HG03060 (cell line): ENCODE measurements at regions not wholly inside any gene's neighbourhood (a gene's known extent, or its start where the extent isn't known, plus 50 kb on each side); places are given as distances from the start of the nearest gene placed in this dataset.
"Not testable (repeated sequence)": the region's sequence is repeated elsewhere in the genome, so short reads cannot be mapped to it uniquely, and the experiment has no call there.

Source experiments
- ATAC-seq: cut with Tn5 transposase; IDR thresholded peaks from one replicate; pipeline ENCODE4 v1.9.1; 2021; ENCODE audit warnings: low read depth, moderate number of reproducible peaks; ENCODE audit not compliant: unreplicated experiment

DNA sequence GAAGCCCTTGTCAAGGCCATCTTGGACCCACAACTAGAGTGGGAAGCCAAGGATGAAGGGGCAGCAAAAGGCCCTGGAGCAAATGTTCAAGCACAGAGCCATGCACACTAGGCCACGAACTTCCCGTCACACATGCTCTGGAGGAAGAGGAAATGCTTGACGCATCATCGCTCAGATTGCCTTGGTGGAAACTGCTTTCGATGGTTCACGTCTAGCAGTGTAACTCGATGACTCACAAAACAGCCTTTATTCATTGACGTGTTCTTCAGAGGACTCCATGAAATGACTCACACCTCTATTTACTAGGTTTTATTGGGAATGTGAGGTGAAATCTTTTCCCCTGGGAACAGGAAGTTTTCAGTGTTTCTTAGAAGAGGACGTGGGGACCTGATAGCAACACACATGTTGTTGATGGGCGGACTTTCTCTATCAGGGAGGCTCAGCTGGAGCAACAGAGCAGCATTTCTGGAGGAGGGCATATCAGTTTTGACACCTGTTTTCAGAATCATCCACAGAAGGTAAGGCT, 79.8 kb upstream of the FLT1 start:
- ATAC-seq, result no peak

DNA sequence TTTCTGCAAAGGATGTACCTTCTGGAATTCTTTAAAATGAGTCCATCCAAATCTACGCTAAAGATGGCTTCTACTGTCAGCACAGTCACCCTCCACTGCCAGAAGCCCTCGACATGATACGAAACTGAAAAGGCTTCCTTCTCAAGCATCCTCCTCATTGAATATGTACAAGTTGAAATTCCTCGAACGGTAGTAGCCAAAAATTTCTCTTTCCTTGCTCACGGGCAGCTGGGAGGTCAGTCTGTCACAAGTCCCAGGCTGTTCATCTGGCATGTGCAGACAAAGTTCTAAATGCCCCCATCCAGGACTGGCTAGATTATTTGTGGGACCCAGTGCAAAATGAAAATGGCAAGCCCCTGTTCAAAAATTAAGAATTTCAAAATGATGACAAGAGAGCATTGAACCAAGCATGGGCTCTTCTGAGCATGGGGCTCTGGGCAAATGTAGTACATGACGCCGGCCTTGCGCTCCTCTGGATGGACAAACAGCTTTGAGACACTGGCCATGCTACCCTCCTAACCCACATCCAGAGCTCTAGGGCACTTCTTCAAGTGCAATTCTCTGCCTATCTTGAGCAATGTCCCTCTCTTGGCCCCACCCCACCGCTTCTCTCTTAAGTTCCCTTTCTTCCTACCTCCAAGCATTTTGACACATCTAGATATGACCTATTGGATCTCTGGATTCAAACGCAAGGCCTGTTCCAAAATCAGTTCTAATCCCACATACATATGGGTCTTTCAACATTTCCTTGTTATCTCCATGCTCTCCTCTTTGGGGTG, 78.9 kb upstream of the FLT1 start:
- no peak for ATAC-seq

DNA sequence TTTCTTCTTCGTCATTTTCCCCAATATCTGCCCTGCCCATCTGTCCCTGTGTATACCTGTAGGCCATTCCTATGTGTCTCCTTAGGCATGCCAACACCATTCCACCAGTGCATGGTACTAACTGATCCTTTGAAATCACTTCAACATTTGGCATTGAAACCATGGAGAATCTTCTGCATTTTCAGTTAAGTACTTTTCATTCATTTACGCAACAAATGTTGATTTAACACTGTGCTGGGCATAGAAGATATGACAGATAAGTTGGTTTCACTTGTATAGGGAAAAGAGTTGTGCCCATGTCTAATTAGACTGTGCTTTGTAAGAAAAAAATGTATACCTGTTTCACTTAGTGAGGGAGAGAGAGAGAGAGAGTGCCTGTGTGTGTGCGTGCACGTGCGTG, 77.9 kb upstream of the FLT1 start:
- no peak for ATAC-seq

DNA sequence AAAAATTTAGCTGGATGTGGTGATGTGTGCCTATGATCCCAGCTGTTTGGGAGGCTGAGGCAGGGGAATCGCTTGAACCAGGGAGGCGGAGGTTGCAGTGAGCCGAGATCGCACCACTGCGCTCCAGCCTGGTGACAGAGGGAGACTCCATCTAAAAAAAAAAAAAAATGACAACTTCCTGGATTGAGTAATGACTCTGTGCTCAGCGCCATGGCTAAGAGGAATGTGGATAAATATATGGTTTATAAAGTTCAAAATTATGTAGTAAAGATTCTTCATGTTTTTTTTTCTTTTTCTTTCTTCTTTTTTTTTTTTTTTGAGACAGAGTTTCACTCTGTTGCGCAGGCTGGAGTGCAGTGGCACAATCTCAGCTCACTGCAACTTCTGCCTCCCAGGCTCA, 75.4 kb upstream of the FLT1 start:
- ATAC-seq, result not testable (repeated sequence)

DNA sequence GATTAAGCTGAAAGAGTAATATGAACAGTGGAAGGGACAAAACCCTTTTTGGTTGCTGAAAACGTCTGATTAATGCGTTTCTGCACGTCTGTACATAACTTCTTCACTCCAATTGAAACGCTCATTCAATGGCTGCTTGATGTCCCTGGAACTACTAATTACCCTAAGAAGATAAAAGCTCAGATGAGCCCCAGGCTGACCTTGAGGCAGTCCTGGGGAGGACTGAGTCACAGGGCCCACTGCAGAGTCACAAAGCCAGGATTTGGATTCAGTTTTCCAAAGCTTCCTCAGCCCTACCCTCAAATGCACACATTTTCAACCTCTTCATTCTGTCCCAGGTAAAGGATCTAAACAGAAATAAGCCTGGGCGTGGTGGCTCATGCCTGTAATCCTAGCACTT, 75.0 kb upstream of the FLT1 start:
- ATAC-seq, result no peak

DNA sequence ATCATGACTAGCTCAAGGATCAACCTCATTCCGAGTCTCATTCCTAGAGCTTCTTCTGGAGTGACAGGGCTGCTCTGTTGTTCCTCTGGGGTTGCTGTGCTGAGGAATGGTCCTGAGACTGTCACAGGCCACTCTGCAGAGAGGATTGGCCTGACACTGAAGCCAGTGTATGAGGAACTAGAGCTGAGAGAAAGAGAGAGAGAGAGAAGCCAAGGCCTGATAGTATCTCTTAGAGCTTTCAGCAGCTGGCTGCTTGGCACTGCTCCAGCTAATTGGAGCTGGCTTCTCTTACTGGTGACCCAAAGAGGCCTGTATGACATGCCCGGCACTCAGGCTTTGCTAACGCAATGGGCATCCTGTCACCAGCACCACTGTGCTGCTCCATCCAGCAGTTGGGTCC, 73.4 kb upstream of the FLT1 start:
- ATAC-seq, result no peak

DNA sequence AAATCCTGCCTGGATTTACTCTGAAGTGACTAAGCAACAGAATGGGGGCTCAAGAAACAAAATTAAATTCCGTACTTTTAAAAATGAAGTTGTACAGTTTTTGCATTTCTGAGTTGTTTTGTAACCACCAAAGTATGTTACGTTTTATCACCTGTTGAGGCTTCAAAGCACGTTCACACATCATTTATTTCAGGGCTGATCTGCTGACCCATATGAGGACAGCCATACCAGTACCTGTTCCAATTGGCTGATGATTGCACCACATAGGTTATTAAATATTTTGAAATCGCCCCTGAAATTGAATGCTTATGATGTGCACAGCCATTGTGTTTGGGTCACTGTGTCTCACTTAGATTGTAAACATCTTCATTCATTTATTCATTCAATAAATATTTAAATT, 72.0 kb upstream of the FLT1 start:
- no peak for ATAC-seq

DNA sequence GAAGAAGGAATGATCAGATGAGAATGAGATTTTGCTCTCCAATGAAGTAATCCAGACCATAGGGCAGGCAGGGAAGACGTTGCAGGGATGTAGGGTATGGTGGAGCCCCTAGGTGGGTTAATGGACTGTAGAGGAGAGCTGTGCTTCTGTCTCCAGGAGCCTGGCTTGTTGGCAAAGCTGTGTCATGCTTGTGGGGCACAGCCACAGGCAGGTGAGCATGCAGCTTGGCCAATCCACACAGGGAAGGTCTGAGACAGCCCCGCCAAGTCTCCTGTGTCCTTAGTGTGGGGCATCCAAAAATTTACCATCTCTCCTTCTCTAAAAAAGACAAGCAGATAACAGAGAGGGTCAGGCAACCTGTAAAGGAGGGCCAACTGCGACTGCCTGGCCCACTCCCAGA, 71.4 kb upstream of the FLT1 start:
- no peak for ATAC-seq

DNA sequence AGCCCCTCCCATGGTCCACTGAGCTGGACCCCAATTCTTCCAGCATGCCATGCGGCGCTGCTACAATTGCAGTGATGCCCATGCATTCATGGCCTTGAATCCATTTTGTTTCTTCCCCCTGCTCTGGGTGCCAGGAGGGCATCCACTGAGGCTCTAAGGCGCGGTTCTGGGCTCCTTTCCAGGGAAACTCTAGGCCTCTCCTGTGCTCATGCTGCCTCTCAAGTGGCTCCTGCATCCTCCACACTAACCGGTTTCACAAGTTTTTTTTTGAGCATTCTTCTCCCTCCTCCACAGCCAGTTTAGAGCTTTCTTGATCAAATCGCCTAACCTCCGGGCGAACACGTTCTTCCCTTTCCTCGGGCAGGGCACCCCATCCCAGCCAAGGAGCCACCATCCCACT, 69.1 kb upstream of the FLT1 start:
- no peak for ATAC-seq

DNA sequence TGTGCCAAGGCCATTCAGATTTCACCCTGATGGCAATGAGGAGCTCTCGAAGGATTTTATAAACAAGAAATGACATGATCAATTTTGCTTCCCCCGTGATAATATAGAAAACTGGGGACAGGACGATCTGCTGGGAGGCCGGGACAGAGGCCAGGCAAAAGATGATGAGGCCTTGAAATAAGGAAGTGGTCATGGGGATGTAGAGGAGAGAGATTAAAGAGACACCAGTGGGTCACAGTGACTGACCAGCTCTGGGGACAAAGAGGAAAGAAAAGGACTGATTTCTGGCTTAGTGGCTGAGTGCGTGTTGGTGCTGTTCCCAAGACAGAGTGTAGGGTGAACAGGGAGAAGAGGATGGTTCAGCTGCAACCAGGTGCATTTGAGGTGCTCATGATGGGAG, 68.7 kb upstream of the FLT1 start:
- ATAC-seq, result no peak

DNA sequence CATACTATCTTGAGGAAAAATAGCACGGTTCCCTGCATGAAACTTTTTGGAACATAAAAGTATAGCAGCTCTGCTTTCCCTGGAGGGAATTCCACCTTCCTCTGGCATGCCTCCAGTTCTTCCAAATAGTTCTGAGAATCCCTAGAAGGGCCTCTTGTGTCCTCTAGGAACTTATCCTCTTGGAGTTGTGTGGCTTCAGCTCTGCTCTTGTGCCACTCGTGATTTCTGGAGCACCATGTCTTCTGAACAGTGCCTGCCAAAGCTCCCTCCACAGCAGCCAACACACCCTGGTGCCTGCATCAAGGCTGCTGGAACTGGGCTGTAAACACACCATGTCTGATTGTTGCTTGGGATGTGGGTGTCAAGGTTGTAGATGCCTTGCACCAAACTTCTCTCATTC, 65.7 kb upstream of the FLT1 start:
- no peak for ATAC-seq

DNA sequence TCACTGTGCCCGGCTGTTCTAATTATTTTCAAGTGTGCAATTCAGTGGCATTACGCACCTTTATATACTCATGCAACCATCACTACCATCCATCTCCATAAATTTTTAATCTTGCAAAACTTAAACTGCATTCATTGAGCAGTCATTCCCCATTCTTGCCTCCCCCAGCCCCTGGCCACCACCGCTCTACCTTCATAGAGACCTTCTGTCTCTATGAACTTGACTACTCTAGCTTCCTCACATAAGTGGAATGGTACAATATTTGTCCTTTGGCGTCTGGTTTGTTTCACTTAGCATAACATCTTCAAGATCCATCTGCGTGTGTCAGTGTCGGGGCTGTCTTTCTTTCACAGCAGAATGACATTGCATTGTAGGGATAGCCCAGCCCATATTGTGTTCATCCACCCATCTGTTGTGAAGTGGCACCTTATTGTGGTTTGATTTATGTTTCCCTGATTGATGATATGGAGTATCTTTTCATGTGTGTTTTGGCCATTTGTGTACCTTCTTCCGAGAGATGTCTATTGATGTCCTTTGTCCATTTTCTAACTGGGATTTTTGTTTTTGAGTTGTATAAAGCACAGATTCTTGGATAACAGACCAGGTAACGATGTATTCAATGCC, 64.8 kb upstream of the FLT1 start:
- no peak for ATAC-seq

DNA sequence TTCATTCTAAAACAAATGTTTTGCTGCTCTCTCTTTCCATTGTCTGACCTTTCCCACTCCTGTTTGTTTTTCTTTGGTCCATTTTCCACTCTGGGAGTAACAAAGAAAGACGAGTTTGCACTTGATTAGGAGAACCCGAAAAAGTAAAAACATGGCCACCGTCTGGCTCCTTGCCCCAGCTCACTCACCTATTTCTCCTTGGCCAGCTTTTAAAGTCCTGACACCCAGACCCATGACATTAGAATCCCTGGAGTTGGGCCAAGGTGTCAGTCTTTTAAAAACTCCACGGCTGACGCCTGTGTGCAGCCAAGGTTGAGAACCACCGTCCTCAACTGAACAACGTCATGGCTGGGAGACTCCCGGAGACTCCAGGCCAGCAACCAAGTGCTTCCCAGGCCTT, 63.6 kb upstream of the FLT1 start:
- no peak for ATAC-seq

DNA sequence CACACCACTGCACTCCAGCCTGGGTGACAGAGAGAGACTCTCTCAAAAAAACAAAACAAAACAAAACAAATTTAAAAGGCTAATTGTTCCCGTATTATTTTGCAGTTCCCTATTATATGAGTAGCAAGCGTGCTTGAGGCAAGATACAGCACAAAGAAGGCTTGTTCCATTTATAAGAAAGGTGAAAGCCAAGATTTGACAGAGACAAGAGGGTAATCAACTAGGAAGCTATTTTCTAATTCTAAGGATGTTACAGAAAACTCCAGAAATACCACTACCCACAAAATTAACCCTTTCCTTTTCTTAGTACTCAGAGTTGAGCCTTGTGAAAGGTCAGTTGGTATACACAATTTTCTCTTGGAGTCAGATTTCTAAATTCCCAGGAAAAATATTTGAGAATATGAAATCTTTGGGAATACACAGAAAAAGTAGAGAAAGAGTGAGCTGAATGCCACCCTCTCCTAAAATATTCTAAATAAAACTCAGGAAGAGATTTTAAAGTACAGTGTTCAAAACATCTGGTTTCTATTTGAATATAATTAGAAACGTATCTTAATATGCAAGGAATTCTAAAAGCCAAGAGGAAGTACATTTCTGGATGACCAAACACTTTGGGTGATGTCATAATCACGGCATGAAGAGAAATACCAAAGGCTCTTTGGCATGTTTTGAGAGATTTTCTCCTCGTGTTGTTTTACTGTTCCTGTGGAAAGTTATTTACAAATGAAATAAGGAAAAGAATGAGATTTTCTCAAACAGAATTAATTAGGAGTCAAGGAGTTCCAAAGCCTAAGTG, 63.0 kb upstream of the FLT1 start:
- ATAC-seq, result no peak

DNA sequence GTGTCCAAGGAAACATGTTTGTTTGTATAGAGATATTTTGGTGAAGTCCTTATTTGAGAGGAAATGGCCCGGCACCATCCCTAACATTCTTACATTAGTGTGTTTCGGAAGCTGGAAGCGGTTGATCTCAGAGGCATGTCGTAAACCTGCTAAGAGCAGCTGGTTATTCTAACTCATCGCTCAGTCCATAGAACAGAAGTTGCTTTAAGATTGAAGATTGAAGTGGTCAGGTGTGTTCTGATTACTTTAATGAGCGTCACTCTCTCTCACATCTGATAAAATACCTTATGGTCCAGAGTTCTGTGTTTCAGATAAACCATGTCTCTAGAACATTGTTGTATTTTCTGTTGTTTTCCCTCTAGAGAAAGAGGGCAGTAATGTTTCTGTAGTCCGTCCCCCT, 60.2 kb upstream of the FLT1 start:
- no peak for ATAC-seq

DNA sequence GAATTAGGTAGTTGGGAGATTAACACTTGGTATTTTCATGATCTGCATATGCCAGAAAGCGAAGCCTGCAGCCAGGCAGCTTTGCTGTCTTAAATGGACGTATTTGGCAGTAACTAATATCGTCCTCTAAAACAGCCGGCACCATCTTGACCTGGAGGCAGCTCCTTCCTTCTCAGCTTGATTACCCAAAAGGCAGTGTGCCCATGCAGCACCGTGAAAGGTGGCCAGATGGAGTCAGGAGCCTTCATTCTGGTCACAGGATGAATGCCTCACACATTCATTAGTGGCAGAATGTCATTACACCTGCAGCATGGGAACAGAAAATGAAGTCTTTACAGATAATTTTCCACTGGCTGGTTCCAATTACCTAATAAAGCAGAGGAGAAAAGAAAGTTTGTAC, 59.0 kb upstream of the FLT1 start:
- ATAC-seq, result no peak

DNA sequence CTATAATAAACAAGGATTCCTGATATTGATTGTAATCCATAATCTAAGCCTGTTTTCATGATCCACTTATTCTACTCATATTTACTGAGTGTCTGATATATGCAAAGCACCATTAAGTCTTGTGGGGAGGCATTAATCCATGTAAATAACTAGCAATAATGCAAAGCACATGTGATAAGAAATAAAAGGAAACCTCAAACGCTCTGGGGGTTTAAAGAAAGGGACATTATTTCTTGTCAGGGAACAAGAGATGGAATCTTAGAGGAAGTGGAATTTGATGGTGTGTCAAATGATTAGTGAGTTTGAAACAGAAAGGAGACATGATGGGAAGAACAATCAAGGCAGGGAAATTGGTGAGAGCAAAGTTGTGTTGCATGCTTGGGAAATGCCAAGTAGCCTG, 57.4 kb upstream of the FLT1 start:
- ATAC-seq, result no peak

DNA sequence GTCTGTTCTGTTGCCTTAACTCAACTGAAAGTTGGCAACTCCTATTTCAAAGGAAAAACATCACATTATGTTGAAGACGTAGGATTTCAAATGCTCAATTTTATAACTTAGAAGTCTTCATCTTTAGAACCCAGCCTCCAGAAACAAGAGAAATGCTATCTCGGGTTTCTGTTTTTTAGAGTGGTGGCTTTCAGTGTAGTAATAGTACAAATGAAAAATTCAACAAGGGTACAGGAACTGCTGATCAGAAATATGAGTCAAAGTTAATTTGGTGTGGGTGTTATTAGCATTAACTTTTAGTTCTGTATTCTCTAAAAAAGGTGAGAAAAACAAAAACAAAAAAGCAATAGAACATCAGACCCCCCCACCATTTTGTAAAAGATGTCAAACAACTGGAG, 56.6 kb upstream of the FLT1 start:
- no peak for ATAC-seq

DNA sequence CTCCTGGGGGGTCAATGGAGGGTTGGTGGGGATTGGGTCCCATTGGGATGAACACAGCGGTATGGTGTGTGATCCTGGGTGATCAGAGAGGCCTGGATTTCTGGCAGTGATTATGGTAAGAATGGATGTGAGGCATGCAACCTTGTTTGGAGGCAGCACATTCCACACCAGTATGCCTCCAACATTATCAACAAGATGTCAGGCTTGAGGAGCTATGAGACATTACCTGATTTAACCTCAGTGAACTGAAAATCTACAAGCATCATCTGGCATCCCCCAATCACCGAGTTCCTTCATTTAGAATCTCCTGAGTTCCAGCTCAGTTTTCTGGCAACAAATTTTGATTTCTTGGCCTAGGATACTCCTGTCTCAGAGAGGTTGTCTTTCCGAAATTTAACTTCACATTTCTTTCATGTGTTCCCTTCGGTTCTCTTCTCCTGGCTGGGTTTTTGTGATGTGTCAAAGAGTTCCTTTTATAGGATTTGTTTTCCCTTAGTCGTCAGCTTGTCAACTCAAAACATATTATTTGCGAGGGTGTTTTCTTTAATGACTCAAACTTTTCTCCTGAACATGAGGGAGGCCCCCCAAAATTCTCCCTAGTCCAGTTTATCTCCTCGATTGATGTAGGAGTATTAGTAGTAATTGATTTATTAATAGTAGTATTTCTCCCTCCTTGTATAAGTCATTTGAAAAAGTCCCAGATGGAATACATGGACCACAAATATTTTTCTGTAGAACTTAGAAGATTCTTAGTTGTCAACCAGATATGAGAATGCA, 56.0 kb upstream of the FLT1 start:
- ATAC-seq, result no peak

DNA sequence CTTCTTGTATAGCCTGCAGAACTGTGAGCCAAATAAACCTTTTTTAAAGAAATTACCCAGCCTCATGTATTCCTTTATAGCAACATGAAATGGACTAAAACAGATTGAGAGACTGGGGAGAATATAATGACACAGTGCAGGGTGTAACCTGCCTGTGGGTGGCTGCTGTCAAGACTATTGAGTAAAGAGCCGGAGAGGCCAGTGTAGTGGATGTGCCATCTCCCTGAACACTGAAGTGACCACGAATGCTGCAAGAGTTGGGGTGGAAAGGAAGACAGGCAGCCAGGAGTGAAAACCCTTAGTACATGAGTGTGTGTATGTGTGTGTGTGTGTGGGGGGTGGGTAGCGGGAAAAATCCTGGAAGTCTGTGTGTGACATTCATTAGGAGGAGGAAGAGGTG, 55.2 kb upstream of the FLT1 start:
- no peak for ATAC-seq

DNA sequence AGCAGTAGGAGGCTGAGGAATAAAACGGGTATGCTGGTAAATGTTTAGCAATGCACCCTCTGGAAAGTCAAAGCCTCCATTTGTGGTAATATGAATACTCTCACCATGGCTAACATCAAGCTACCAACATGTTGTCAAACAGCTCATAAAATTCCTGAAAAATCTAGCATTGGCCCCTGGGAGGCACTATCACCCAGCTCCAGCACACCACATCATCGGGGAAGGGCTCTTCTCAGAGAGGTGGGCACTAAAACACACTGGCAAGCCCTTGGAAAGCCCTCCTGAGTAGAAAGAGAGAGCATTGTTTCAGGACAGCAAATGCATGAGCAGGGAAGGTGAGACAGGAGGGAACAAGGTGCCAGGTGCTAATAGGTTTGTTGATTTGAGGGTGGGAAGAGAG, 53.9 kb upstream of the FLT1 start:
- no peak for ATAC-seq
